ENCODE measurements at regions not wholly inside any gene's neighbourhood (a gene's known extent, or its start where the extent isn't known, plus 50 kb on each side); places are given as distances from the start of the nearest gene placed in this dataset.

DNA sequence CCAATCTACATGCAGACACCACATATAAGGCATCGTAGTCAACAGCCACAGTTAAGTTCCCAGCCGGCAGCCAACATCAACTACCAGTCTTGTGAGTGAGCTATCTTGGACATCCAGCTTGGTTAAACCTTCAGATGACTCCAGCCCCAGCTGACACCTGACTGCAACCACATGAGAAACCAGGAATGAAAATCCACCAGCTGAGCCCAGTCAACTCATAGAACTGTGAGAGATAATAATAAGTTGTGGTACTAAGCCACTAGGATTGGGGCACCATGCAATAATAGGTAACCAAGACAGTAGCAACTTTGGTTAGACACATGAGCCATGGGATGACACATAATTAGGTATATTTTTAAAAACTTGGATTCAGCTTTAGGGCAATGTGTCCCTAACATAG is 188.1 kb upstream of the BCOR start:
- no peak for TF ChIP-seq EZH2 (IDR thresholded peaks at IDR 0.05; ENCODE audit: borderline replicate concordance, low read depth, low read length, severe bottlenecking)
- TF ChIP-seq, protein P1, sequence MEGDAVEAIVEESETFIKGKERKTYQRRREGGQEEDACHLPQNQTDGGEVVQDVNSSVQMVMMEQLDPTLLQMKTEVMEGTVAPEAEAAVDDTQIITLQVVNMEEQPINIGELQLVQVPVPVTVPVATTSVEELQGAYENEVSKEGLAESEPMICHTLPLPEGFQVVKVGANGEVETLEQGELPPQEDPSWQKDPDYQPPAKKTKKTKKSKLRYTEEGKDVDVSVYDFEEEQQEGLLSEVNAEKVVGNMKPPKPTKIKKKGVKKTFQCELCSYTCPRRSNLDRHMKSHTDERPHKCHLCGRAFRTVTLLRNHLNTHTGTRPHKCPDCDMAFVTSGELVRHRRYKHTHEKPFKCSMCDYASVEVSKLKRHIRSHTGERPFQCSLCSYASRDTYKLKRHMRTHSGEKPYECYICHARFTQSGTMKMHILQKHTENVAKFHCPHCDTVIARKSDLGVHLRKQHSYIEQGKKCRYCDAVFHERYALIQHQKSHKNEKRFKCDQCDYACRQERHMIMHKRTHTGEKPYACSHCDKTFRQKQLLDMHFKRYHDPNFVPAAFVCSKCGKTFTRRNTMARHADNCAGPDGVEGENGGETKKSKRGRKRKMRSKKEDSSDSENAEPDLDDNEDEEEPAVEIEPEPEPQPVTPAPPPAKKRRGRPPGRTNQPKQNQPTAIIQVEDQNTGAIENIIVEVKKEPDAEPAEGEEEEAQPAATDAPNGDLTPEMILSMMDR (IDR thresholded peaks at IDR 0.05; ENCODE audit: borderline replicate concordance, extremely low read depth, low read length, poor library complexity, severe bottlenecking), result no peak
